B cell (primary cell): ENCODE measurements at regions not wholly inside any gene's neighbourhood (a gene's known extent, or its start where the extent isn't known, plus 50 kb on each side); places are given as distances from the start of the nearest gene placed in this dataset.

Source experiments
- ATAC-seq: fragments of 200-7000 bp; cut with Tn5 transposase; one replicate; pipeline ENCODE4 v1.10.0; 2021; ENCODE audit warnings: low read depth, mild to moderate bottlenecking, moderate number of reproducible peaks, moderate library complexity
- CTCF ChIA-PET: fragments of 350-600 bp; sonication (Branson Sonifier 250); formaldehyde crosslinking; loops from one replicate; lab custom pipeline; 2021; ENCODE audit warnings: antibody characterized with exemption, inconsistent platforms; lab: Charles Lee
- POLR2A ChIA-PET: fragments of 350-600 bp; sonication (Branson Sonifier 250); formaldehyde crosslinking; loops from one replicate; lab custom pipeline; 2021; ENCODE audit warnings: antibody characterized with exemption; lab: Charles Lee
- DNase-seq: peaks from one replicate; pipeline ENCODE4 v3.0.0; 2013
- H2AFZ ChIP-seq: 2 replicates; pipeline ENCODE4 v1.6.1; 2012; ENCODE audit warnings: mild to moderate bottlenecking, low read depth, low read length; ENCODE audit not compliant: insufficient read depth, poor library complexity, severe bottlenecking
- H3K27ac ChIP-seq, 2 donors: 1 replicate in 1 of 2; 2 replicates in 1 of 2; pipeline ENCODE4 v1.5.1; 2012 to 2013; ENCODE audit warnings: low read length in 2 of 2, mild to moderate bottlenecking in 2 of 2, moderate library complexity in 1 of 2
- H3K27me3 ChIP-seq, 4 experiments: fragments of 200-600 bp in 1 of 4; sonication (generic) in 1 of 4; replicated peaks in 1 of 4; 1 replicate in 2 of 4; 2 replicates in 2 of 4; pipeline versions ENCODE4 v1.6.1 to v1.7.0; 2013 to 2016; ENCODE audit warnings: low read length in 3 of 4, mild to moderate bottlenecking in 2 of 4, mixed read lengths in 1 of 4, moderate library complexity in 1 of 4; ENCODE audit not compliant: insufficient read depth in 4 of 4, control insufficient read depth in 3 of 4; ENCODE audit errors: control extremely low read depth in 1 of 4
- H3K36me3 ChIP-seq, 2 experiments: replicated peaks in 1 of 2; 1 replicate in 1 of 2; 2 replicates in 1 of 2; pipeline versions ENCODE4 v1.6.1 to v1.7.1; 2013; ENCODE audit warnings: low read length in 1 of 2; ENCODE audit not compliant: insufficient read depth in 2 of 2, control insufficient read depth in 1 of 2; ENCODE audit errors: control extremely low read depth in 1 of 2, extremely low read depth in 1 of 2
- H3K4me1 ChIP-seq, 2 donors: fragments of 200-600 bp in 1 of 2; sonication (generic) in 1 of 2; 1 replicate in 1 of 2; 2 replicates in 1 of 2; pipeline versions ENCODE4 v1.5.1 to v1.6.1; 2013 to 2017; ENCODE audit warnings: low read length in 2 of 2; ENCODE audit not compliant: control insufficient read depth in 2 of 2, insufficient read depth in 2 of 2
- H3K4me2 ChIP-seq: replicated peaks from 2 replicates; pipeline ENCODE3; 2012; ENCODE audit warnings: mild to moderate bottlenecking, low read depth, low read length; ENCODE audit not compliant: poor library complexity, severe bottlenecking
- H3K4me3 ChIP-seq, 5 experiments: fragments of 200-600 bp in 1 of 5; sonication (generic) in 1 of 5; 1 replicate in 3 of 5; 2 replicates in 2 of 5; pipeline versions ENCODE4 v1.5.1 to v1.7.0; 2011 to 2016; ENCODE audit warnings: low read length in 4 of 5, mild to moderate bottlenecking in 4 of 5, low read depth in 2 of 5, control low read depth in 1 of 5, moderate library complexity in 1 of 5; ENCODE audit not compliant: insufficient read depth in 1 of 5; ENCODE audit errors: control extremely low read depth in 1 of 5, extremely low read depth in 1 of 5
- H3K79me2 ChIP-seq: fragments of 200-600 bp; sonication (generic); one replicate; pipeline ENCODE4 v1.6.0; 2016; ENCODE audit warnings: low read length; ENCODE audit not compliant: control insufficient read depth, insufficient read depth
- H3K9ac ChIP-seq: fragments of 200-600 bp; sonication (generic); 2 replicates; pipeline ENCODE4 v1.6.1; 2017; ENCODE audit warnings: mild to moderate bottlenecking, low read length, moderate library complexity
- H3K9me3 ChIP-seq, 3 donors: one replicate each; pipeline versions ENCODE4 v1.6.1 to v1.7.1; 2013; ENCODE audit warnings: low read length in 2 of 3; ENCODE audit not compliant: control insufficient read depth in 2 of 3, insufficient read depth in 1 of 3; ENCODE audit errors: control extremely low read depth in 1 of 3
- H4K20me1 ChIP-seq: 2 replicates; pipeline ENCODE4 v1.6.0; 2012; ENCODE audit warnings: mild to moderate bottlenecking, low read length; ENCODE audit not compliant: insufficient read depth, control insufficient read depth, poor library complexity, severe bottlenecking
- H3K27ac Mint-ChIP-seq: one replicate; pipeline ENCODE4 v1.8.0; 2021; ENCODE audit warnings: mixed read lengths
- H3K27me3 Mint-ChIP-seq: one replicate; pipeline ENCODE4 v1.8.0; 2021; ENCODE audit warnings: mixed read lengths
- H3K4me1 Mint-ChIP-seq: one replicate; pipeline ENCODE4 v1.8.0; 2021; ENCODE audit warnings: mixed read lengths
- H3K4me3 Mint-ChIP-seq: one replicate; pipeline ENCODE4 v1.8.0; 2021; ENCODE audit warnings: mixed read lengths
- H3K9me3 Mint-ChIP-seq: one replicate; pipeline ENCODE4 v1.8.0; 2022; ENCODE audit warnings: mixed read lengths; ENCODE audit not compliant: insufficient read depth
- CTCF ChIP-seq: fragments of 200-600 bp; IDR thresholded peaks from one replicate; pipeline ENCODE4 v1.8.0; 2022; ENCODE audit warnings: antibody characterized with exemption, mild to moderate bottlenecking
- EZH2 ChIP-seq: IDR thresholded peaks from 2 replicates; pipeline ENCODE4 v1.6.1; 2012; ENCODE audit warnings: borderline replicate concordance, low read depth, mild to moderate bottlenecking, moderate library complexity, low read length; ENCODE audit not compliant: insufficient read depth, poor library complexity, severe bottlenecking
- WGBS: methylation state at CpG from one replicate; pipeline ENCODE4 v1.1.5; 2013; ENCODE audit warnings: missing lambda C conversion rate; ENCODE audit not compliant: insufficient coverage; 5-methylcytosine and 5-hydroxymethylcytosine counted together
- intact Hi-C: fragments of 100-400 bp; cut with micrococcal nuclease; formaldehyde crosslinking; loops from one replicate; pipeline ENCODE4 v1.10.0; 2022

DNA sequence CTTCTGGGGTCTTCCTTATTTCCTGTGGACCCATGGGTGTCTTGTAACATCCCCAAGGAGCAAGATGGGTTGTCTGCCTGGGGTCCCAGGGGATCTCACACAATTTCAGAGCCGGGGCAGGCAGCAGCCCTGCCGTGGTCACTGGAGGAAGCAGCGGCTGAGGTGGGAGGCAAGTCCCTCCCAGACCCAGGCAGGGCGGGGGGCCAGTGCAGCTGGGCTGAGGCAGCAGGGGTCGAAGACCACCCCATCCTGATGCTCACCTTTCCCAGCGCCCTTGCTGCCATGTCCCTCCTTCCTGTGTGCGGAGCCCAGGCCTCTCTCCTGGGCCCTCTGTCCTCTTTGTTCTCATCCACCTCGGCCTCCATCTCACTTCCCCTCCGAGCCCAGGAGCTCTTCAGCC, 583.0 kb upstream of the COBL start:
- no peak for DNase-seq
- Mint-ChIP-seq H3K9me3 (peaks cover 10% of the 10 kb centered on the region), H3K4me1 (no peaks in the 10 kb centered on the region), H3K4me3 (no peak overlapping the region), H3K27me3 (no peaks in the 10 kb centered on the region), H3K27ac (no peak overlapping the region)
- Histone ChIP-seq H3K27ac (no peak overlapping the region), H4K20me1 (no peaks in the 10 kb centered on the region), H3K9me3 (peaks cover 0 to 15% (median 2%) of the 10 kb centered on the region in 3 donors), H3K4me2 (no peak overlapping the region), H3K9ac (no peak overlapping the region), H3K4me3 (no peak overlapping the region), H3K36me3 (no peaks in the 10 kb centered on the region), H2AFZ (no peak overlapping the region), H3K4me1 (no peaks in the 10 kb centered on the region), H3K79me2 (no peaks in the 10 kb centered on the region), H3K27me3 (no peaks in the 10 kb centered on the region)
- TF ChIP-seq CTCF = no peak
- TF ChIP-seq EZH2 = no peak
- POLR2A ChIA-PET = no interaction called here
- no peak for ATAC-seq
- WGBS = 88% methylated on average over 9 of the region's 9 CpGs
- intact Hi-C loops = no loop called here
- CTCF ChIA-PET = no interaction called here

GRCh38 chr7:51882412-51882811, 565.8 kb upstream of the COBL start:
- CTCF ChIA-PET = no interaction called here
- no peaks in the 10 kb centered on the region for H3K79me2 ChIP-seq

More at GRCh38 chr7:51882412-51882811, 565.8 kb upstream of the COBL start:
- no peaks in the 10 kb centered on the region for H3K36me3 ChIP-seq
- no peak for ATAC-seq
- POLR2A ChIA-PET = no interaction called here
- no peak for TF ChIP-seq CTCF
- no peak for TF ChIP-seq EZH2
- no peak for DNase-seq
- no peaks in the 10 kb centered on the region for H3K27me3 ChIP-seq
- peaks cover 0 to 5% (median 0%) of the 10 kb centered on the region in 3 donors for H3K9me3 ChIP-seq
- WGBS = 100% methylated on average over 1 of the region's 1 CpG
- Mint-ChIP-seq H3K27me3 (no peaks in the 10 kb centered on the region), H3K27ac (no peak overlapping the region), H3K4me3 (no peak overlapping the region), H3K9me3 (no peaks in the 10 kb centered on the region), H3K4me1 (no peaks in the 10 kb centered on the region)
- H4K20me1 ChIP-seq = no peaks in the 10 kb centered on the region
- H3K27ac ChIP-seq = no peak overlapping the region
- H3K4me2 ChIP-seq = no peak overlapping the region
- H3K9ac ChIP-seq = no peak overlapping the region
- H2AFZ ChIP-seq = no peak overlapping the region
- intact Hi-C loops = no loop called here
- H3K4me1 ChIP-seq = no peaks in the 10 kb centered on the region
- no peak overlapping the region for H3K4me3 ChIP-seq
